ENCODE measurements at regions not wholly inside any gene's neighbourhood (a gene's known extent, or its start where the extent isn't known, plus 50 kb on each side); places are given as distances from the start of the nearest gene placed in this dataset.

- H3K9me3 ChIP-seq = no peaks in the 10 kb centered on the region
- intact Hi-C loops (cut with DNase I, micrococcal nuclease) = no loop called here
- DNase-seq (peak in 1 of 3 donors; percentile 14), ATAC-seq (no peak)
- no peak overlapping the region for H3K4me3 ChIP-seq
- no peaks in the 10 kb centered on the region for H3K4me1 ChIP-seq (ENCODE audit: low read depth)
- TF ChIP-seq CTCF (IDR thresholded peaks at IDR 0.05) = no peak
- no peaks in the 10 kb centered on the region for H3K36me3 ChIP-seq (ENCODE audit: low read depth)
These were observed 100.9 kb downstream of the CTTN start for GRCh38 chr11:70498976-70499801.

- ATAC-seq (no peak), DNase-seq (no peak)
- intact Hi-C loops (cut with DNase I, micrococcal nuclease) = no loop called here
- TF ChIP-seq CTCF (IDR thresholded peaks at IDR 0.05) = no peak
- Histone ChIP-seq H3K36me3 (ENCODE audit: low read depth) (no peaks in the 10 kb centered on the region), H3K4me3 (no peak overlapping the region), H3K9me3 (no peaks in the 10 kb centered on the region), H3K4me1 (ENCODE audit: low read depth) (no peaks in the 10 kb centered on the region)
These were observed 101.9 kb downstream of the CTTN start for GRCh38 chr11:70500076-70500847.

- H3K4me1 ChIP-seq (ENCODE audit: low read depth) = no peaks in the 10 kb centered on the region
- ATAC-seq (no peak), DNase-seq (peak in 1 of 3 donors; percentile 17)
- intact Hi-C loops (cut with DNase I, micrococcal nuclease) = no loop called here
- H3K4me3 ChIP-seq = no peak overlapping the region
- H3K36me3 ChIP-seq (ENCODE audit: low read depth) = no peaks in the 10 kb centered on the region
- no peak for TF ChIP-seq CTCF (IDR thresholded peaks at IDR 0.05)
- H3K9me3 ChIP-seq = no peaks in the 10 kb centered on the region
These were observed 102.9 kb downstream of the CTTN start for GRCh38 chr11:70501051-70501901.

GRCh38 chr11:70501933-70502540 lies 103.7 kb downstream of the CTTN start:
- DNase-seq (peak in 1 of 3 donors; percentile 15), ATAC-seq (no peak)
- Histone ChIP-seq H3K4me3 (no peak overlapping the region), H3K9me3 (no peaks in the 10 kb centered on the region), H3K4me1 (ENCODE audit: low read depth) (no peaks in the 10 kb centered on the region), H3K36me3 (ENCODE audit: low read depth) (no peaks in the 10 kb centered on the region)
- TF ChIP-seq CTCF (IDR thresholded peaks at IDR 0.05) = no peak
- intact Hi-C loops (cut with DNase I, micrococcal nuclease) = no loop called here

All from mucosa of descending colon (tissue), 3 donors.